Mucosa of descending colon (tissue), 3 donors: ENCODE measurements at regions not wholly inside any gene's neighbourhood (a gene's known extent, or its start where the extent isn't known, plus 50 kb on each side); places are given as distances from the start of the nearest gene placed in this dataset.

Experiments
- ATAC-seq: fragments of 200-7000 bp; cut with Tn5 transposase; one replicate; pipeline ENCODE4 v1.9.1; 2020; ENCODE audit warnings: mild to moderate bottlenecking, moderate library complexity
- DNase-seq, 3 donors: peaks; one replicate each; pipeline ENCODE4 v3.0.0-alpha.2; 2020
- H3K36me3 ChIP-seq: fragments of 200-600 bp; one replicate; pipeline ENCODE4 v1.8.0; 2021; ENCODE audit warnings: low read depth, mild to moderate bottlenecking
- H3K4me1 ChIP-seq: fragments of 200-600 bp; one replicate; pipeline ENCODE4 v1.8.0; 2021; ENCODE audit warnings: low read depth, mild to moderate bottlenecking
- H3K4me3 ChIP-seq: fragments of 200-600 bp; one replicate; pipeline ENCODE4 v1.8.0; 2021; ENCODE audit warnings: mild to moderate bottlenecking
- H3K9me3 ChIP-seq: fragments of 200-600 bp; one replicate; pipeline ENCODE4 v1.8.0; 2021; ENCODE audit warnings: mild to moderate bottlenecking
- CTCF ChIP-seq: fragments of 200-600 bp; IDR thresholded peaks from one replicate; pipeline ENCODE4 v1.8.0; 2022; ENCODE audit warnings: antibody characterized with exemption, mild to moderate bottlenecking
- intact Hi-C, 2 donors: fragments of 100-400 bp; cut with DNase I in 1 of 2; cut with micrococcal nuclease in 1 of 2; formaldehyde crosslinking; loops; one replicate each; pipeline versions ENCODE4 v1.11.0 to v1.11.1; 2022; cut with DNase I, micrococcal nuclease
- donor health status: DM: no; HTN: no; CAD: no; lungs with moderate emphysema.
- donor health status: DM: no; HTN: no; CAD: no.
- donor health status: DM: no; HTN: yes; CAD: no.

- ATAC-seq = no peak
- intact Hi-C loops = no loop called here
Measured at GRCh38 chr9:120156376-120156775, 423.6 kb downstream of the CDK5RAP2 start.

GRCh38 chr9:120153258-120153657, 426.7 kb downstream of the CDK5RAP2 start:
- DNase-seq (no peak), ATAC-seq (no peak)
- Histone ChIP-seq H3K4me1 (no peaks in the 10 kb centered on the region), H3K4me3 (no peak overlapping the region), H3K36me3 (no peaks in the 10 kb centered on the region), H3K9me3 (no peaks in the 10 kb centered on the region)
- TF ChIP-seq CTCF = no peak
- intact Hi-C loops = no loop called here

More at GRCh38 chr9:120156376-120156775, 423.6 kb downstream of the CDK5RAP2 start:
- no peak for TF ChIP-seq CTCF
- no peaks in the 10 kb centered on the region for H3K4me1 ChIP-seq
- no peaks in the 10 kb centered on the region for H3K9me3 ChIP-seq
- no peak for DNase-seq
- H3K4me3 ChIP-seq = no peak overlapping the region
- H3K36me3 ChIP-seq = no peaks in the 10 kb centered on the region

GRCh38 chr9:120152295-120152694, 427.7 kb downstream of the CDK5RAP2 start:
- Histone ChIP-seq H3K4me1 (no peaks in the 10 kb centered on the region), H3K36me3 (no peaks in the 10 kb centered on the region), H3K4me3 (no peak overlapping the region), H3K9me3 (no peaks in the 10 kb centered on the region)
- DNase-seq (no peak), ATAC-seq (no peak)
- no peak for TF ChIP-seq CTCF
- intact Hi-C loops = no loop called here

GRCh38 chr9:120151806-120152205, 428.2 kb downstream of the CDK5RAP2 start:
- Histone ChIP-seq H3K4me3 (no peak overlapping the region), H3K4me1 (no peaks in the 10 kb centered on the region), H3K9me3 (no peaks in the 10 kb centered on the region), H3K36me3 (no peaks in the 10 kb centered on the region)
- ATAC-seq (no peak), DNase-seq (no peak)
- intact Hi-C loops = no loop called here
- no peak for TF ChIP-seq CTCF

- no peaks in the 10 kb centered on the region for H3K4me1 ChIP-seq
- DNase-seq (no peak), ATAC-seq (no peak)
- H3K4me3 ChIP-seq = no peak overlapping the region
- no peak for TF ChIP-seq CTCF
- intact Hi-C loops = no loop called here
- H3K9me3 ChIP-seq = no peaks in the 10 kb centered on the region
- H3K36me3 ChIP-seq = no peaks in the 10 kb centered on the region
Measured at GRCh38 chr9:120151149-120151548, 428.8 kb downstream of the CDK5RAP2 start.

GRCh38 chr9:120138955-120139354, 441.0 kb downstream of the CDK5RAP2 start:
- TF ChIP-seq CTCF = no peak
- DNase-seq (no peak), ATAC-seq (no peak)
- H3K9me3 ChIP-seq = peaks cover 2% of the 10 kb centered on the region
- no peak overlapping the region for H3K4me3 ChIP-seq
- H3K36me3 ChIP-seq = no peaks in the 10 kb centered on the region
- H3K4me1 ChIP-seq = no peaks in the 10 kb centered on the region
- intact Hi-C loops = no loop called here
